GM12801 (cell line): ENCODE measurements at regions not wholly inside any gene's neighbourhood (a gene's known extent, or its start where the extent isn't known, plus 50 kb on each side); places are given as distances from the start of the nearest gene placed in this dataset.

Source experiments
- CTCF ChIP-seq: IDR thresholded peaks from one replicate; pipeline ENCODE4 v1.5.1; 2011; ENCODE audit warnings: control low read depth; ENCODE audit not compliant: insufficient read length; ENCODE audit errors: extremely low read depth

GRCh38 chr7:118418433-118418832 is 193.9 kb downstream of the ANKRD7 start:
- no peak for TF ChIP-seq CTCF

- no peak for TF ChIP-seq CTCF
These were observed 196.4 kb downstream of the ANKRD7 start for GRCh38 chr7:118420888-118421287.

DNA sequence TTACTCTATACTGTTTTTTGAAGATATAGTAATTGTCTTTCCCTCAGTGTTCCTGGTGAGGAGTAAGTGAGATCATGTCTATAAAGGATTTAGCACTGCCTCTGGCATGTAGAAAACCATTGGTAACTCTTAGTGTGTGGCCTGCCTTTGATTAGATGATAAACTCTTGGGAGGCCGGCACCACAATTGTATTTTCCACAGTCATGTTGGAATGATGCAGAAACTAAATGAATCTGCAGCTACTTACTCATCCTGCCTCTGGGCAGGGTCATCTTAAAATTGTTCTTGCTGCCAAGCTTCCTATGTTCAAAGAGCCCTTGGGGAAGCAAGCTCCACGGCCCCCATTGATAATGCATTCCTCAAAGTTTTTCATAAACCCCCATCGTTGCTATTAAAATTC is 204.6 kb downstream of the ANKRD7 start:
- TF ChIP-seq CTCF, result no peak

- TF ChIP-seq CTCF, result no peak
These were observed 212.2 kb downstream of the ANKRD7 start for GRCh38 chr7:118436663-118437062.

- no peak for TF ChIP-seq CTCF
These were observed 225.5 kb downstream of the ANKRD7 start for GRCh38 chr7:118449797-118450567.

GRCh38 chr7:118452128-118452527 is 227.6 kb downstream of the ANKRD7 start:
- no peak for TF ChIP-seq CTCF

- no peak for TF ChIP-seq CTCF
These were observed 242.9 kb downstream of the ANKRD7 start for GRCh38 chr7:118467381-118467780.
